HG03520 (cell line): ENCODE measurements at regions not wholly inside any gene's neighbourhood (a gene's known extent, or its start where the extent isn't known, plus 50 kb on each side); places are given as distances from the start of the nearest gene placed in this dataset.
A peak's percentile ranks its signal among the peaks of the same experiment; 100 is the strongest.

Experiments used
- ATAC-seq: cut with Tn5 transposase; IDR thresholded peaks from one replicate; pipeline ENCODE4 v1.9.1; 2021; ENCODE audit warnings: mild to moderate bottlenecking, moderate library complexity; ENCODE audit not compliant: unreplicated experiment

- no peak for ATAC-seq
These were observed 329.6 kb upstream of the ARRDC3 start for GRCh38 chr5:91712718-91713117.

- no peak for ATAC-seq
These were observed 324.4 kb upstream of the ARRDC3 start for GRCh38 chr5:91707521-91707841.

GRCh38 chr5:91706785-91707520, 323.8 kb upstream of the ARRDC3 start:
- no peak for ATAC-seq

- ATAC-seq, result no peak
These were observed 320.0 kb upstream of the ARRDC3 start for GRCh38 chr5:91703128-91703527.

- no peak for ATAC-seq
These were observed 316.3 kb upstream of the ARRDC3 start for GRCh38 chr5:91699429-91699828.

- ATAC-seq, result no peak
These were observed 308.5 kb upstream of the ARRDC3 start for GRCh38 chr5:91691592-91691991.

- no peak for ATAC-seq
These were observed 307.8 kb upstream of the ARRDC3 start for GRCh38 chr5:91690921-91691320.

- ATAC-seq, result no peak
These were observed 304.3 kb upstream of the ARRDC3 start for GRCh38 chr5:91687430-91687829.

GRCh38 chr5:91684625-91685024, 301.5 kb upstream of the ARRDC3 start:
- ATAC-seq, result no peak

GRCh38 chr5:91670563-91670962, 287.4 kb upstream of the ARRDC3 start:
- ATAC-seq, result no peak

- ATAC-seq, result no peak
These were observed 287.0 kb upstream of the ARRDC3 start for GRCh38 chr5:91670122-91670521.

- no peak for ATAC-seq
These were observed 285.1 kb upstream of the ARRDC3 start for GRCh38 chr5:91668261-91668660.

- ATAC-seq, result no peak
These were observed 269.6 kb upstream of the ARRDC3 start for GRCh38 chr5:91652678-91653077.

- no peak for ATAC-seq
These were observed 268.6 kb upstream of the ARRDC3 start for GRCh38 chr5:91651704-91652103.

GRCh38 chr5:91645347-91645746, 262.2 kb upstream of the ARRDC3 start:
- no peak for ATAC-seq

GRCh38 chr5:91643797-91644196, 260.7 kb upstream of the ARRDC3 start:
- no peak for ATAC-seq

- ATAC-seq, result no peak
These were observed 259.5 kb upstream of the ARRDC3 start for GRCh38 chr5:91642581-91642980.

- ATAC-seq, result peak; percentile 49
These were observed 258.7 kb upstream of the ARRDC3 start for GRCh38 chr5:91641730-91642350.

- no peak for ATAC-seq
These were observed 256.6 kb upstream of the ARRDC3 start for GRCh38 chr5:91639744-91640143.

GRCh38 chr5:91638010-91638409, 254.9 kb upstream of the ARRDC3 start:
- no peak for ATAC-seq

- ATAC-seq, result no peak
These were observed 253.0 kb upstream of the ARRDC3 start for GRCh38 chr5:91635950-91636734.

- ATAC-seq, result no peak
These were observed 249.8 kb upstream of the ARRDC3 start for GRCh38 chr5:91632871-91633270.
